ENCODE measurements at regions not wholly inside any gene's neighbourhood (a gene's known extent, or its start where the extent isn't known, plus 50 kb on each side); places are given as distances from the start of the nearest gene placed in this dataset.

GRCh38 chr3:41126961-41127360, 72.3 kb upstream of the CTNNB1 start:
- TF ChIP-seq CTCF (IDR thresholded peaks at IDR 0.05) (no peak), EZH2phosphoT487 (IDR thresholded peaks at IDR 0.05) (no peak), EZH2 (IDR thresholded peaks at IDR 0.05) (no peak)

Data from neural progenitor cell (in vitro differentiated cells).